Neural cell (in vitro differentiated cells): ENCODE measurements at regions not wholly inside any gene's neighbourhood (a gene's known extent, or its start where the extent isn't known, plus 50 kb on each side); places are given as distances from the start of the nearest gene placed in this dataset.

Experiments
- H2AFZ ChIP-seq: fragments of 200-600, 300-800 bp; sonication (generic), shearing (Covaris generic); 2 replicates; pipeline ENCODE4 v1.6.0; 2014; ENCODE audit warnings: low read depth, mild to moderate bottlenecking, antibody characterized with exemption, low read length, moderate library complexity
- H3F3A ChIP-seq: fragments of 200-600 bp; shearing (Covaris generic); 2 replicates; pipeline ENCODE4 v1.6.1; 2016; ENCODE audit warnings: mild to moderate bottlenecking, moderate library complexity, mixed read lengths, antibody characterized with exemption, low read length; ENCODE audit not compliant: insufficient read depth, poor library complexity, severe bottlenecking
- H3K27ac ChIP-seq: fragments of 200-600, 300-800 bp; sonication (generic), shearing (Covaris generic); 2 replicates; pipeline ENCODE4 v1.5.1; 2014; ENCODE audit warnings: mild to moderate bottlenecking, low read length, moderate library complexity
- H3K27me3 ChIP-seq: fragments of 300-800, 200-600 bp; sonication (generic), shearing (Covaris generic); 2 replicates; pipeline ENCODE4 v1.6.0; 2014; ENCODE audit warnings: mild to moderate bottlenecking, low read depth, low read length, moderate library complexity; ENCODE audit not compliant: insufficient read depth
- H3K36me3 ChIP-seq: fragments of 300-800, 200-600 bp; sonication (generic), shearing (Covaris generic); 2 replicates; pipeline ENCODE4 v1.5.1; 2014; ENCODE audit warnings: mild to moderate bottlenecking, antibody characterized with exemption, low read length, moderate library complexity; ENCODE audit not compliant: insufficient read depth
- H3K4me2 ChIP-seq: fragments of 300-800, 200-600 bp; sonication (generic), shearing (Covaris generic); 2 replicates; pipeline ENCODE4 v1.6.0; 2014; ENCODE audit warnings: mild to moderate bottlenecking, low read length
- H3K4me3 ChIP-seq: fragments of 300-800, 200-600 bp; sonication (generic), shearing (Covaris generic); 2 replicates; pipeline ENCODE4 v1.5.1; 2014; ENCODE audit warnings: mild to moderate bottlenecking, low read length, moderate library complexity
- H3K79me2 ChIP-seq: fragments of 200-600 bp; shearing (Covaris generic); replicated peaks from 2 replicates; pipeline ENCODE4 v1.6.0; 2014; ENCODE audit warnings: mild to moderate bottlenecking, low read length, moderate library complexity; ENCODE audit not compliant: insufficient read depth
- H3K9ac ChIP-seq: fragments of 300-800, 200-600 bp; sonication (generic), shearing (Covaris generic); 2 replicates; pipeline ENCODE4 v1.6.1; 2016; ENCODE audit warnings: mild to moderate bottlenecking, low read length, mixed read lengths
- H3K9me2 ChIP-seq: fragments of 200-600 bp; shearing (Covaris generic); 2 replicates; pipeline ENCODE4 v1.6.1; 2016; ENCODE audit warnings: mild to moderate bottlenecking, low read length, mixed read lengths; ENCODE audit not compliant: insufficient read depth
- H3K9me3 ChIP-seq: fragments of 200-600, 300-800 bp; sonication (generic), shearing (Covaris generic); 2 replicates; pipeline ENCODE4 v1.6.1; 2016; ENCODE audit warnings: mild to moderate bottlenecking, mixed run types, low read length, moderate library complexity, mixed read lengths
- H4K20me1 ChIP-seq: fragments of 200-600 bp; shearing (Covaris generic); 2 replicates; pipeline ENCODE4 v1.6.1; 2016; ENCODE audit warnings: mild to moderate bottlenecking, mixed run types; ENCODE audit not compliant: insufficient read depth
- EP300 ChIP-seq: fragments of 450-650 bp; conservative IDR thresholded peaks from 2 replicates; pipeline ENCODE4 v1.6.1; 2014; ENCODE audit warnings: antibody characterized with exemption, mild to moderate bottlenecking, moderate library complexity; ENCODE audit not compliant: poor library complexity, severe bottlenecking
- EZH2 ChIP-seq: fragments of 200-600, 300-800 bp; shearing (Covaris generic), sonication (generic); IDR thresholded peaks from 2 replicates; pipeline ENCODE4 v1.6.1; 2014; ENCODE audit warnings: antibody characterized with exemption, low read length, borderline replicate concordance, mild to moderate bottlenecking; ENCODE audit not compliant: insufficient read depth, poor library complexity, severe bottlenecking
- MXI1 ChIP-seq: fragments of 450-650 bp; conservative IDR thresholded peaks from 2 replicates; pipeline ENCODE4 v1.6.1; 2014; ENCODE audit warnings: antibody characterized with exemption, mild to moderate bottlenecking; ENCODE audit not compliant: poor library complexity, severe bottlenecking
- POLR2AphosphoS5 ChIP-seq: IDR thresholded peaks from 2 replicates; pipeline ENCODE4 v1.6.1; 2012
- RAD21 ChIP-seq: fragments of 450-650 bp; conservative IDR thresholded peaks from 2 replicates; pipeline ENCODE4 v1.6.1; 2014; ENCODE audit warnings: antibody characterized with exemption, mild to moderate bottlenecking, moderate library complexity
- SMC3 ChIP-seq: fragments of 450-650 bp; conservative IDR thresholded peaks from 2 replicates; pipeline ENCODE4 v1.6.1; 2014; ENCODE audit warnings: antibody characterized with exemption, mild to moderate bottlenecking, moderate library complexity; ENCODE audit not compliant: poor library complexity
- TAF1 ChIP-seq: IDR thresholded peaks from 2 replicates; pipeline ENCODE4 v1.6.1; 2012; ENCODE audit warnings: low read depth
- TF ChIP-seq, protein P1 (sequence below): IDR thresholded peaks from 2 replicates; pipeline ENCODE4 v1.6.1; 2012; ENCODE audit warnings: borderline replicate concordance
- TF ChIP-seq, protein P2 (sequence below): fragments of 450-650 bp; IDR thresholded peaks from 2 replicates; pipeline ENCODE4 v1.5.1; 2014; ENCODE audit warnings: antibody characterized with exemption, mild to moderate bottlenecking, moderate library complexity; ENCODE audit not compliant: poor library complexity, severe bottlenecking

DNA sequence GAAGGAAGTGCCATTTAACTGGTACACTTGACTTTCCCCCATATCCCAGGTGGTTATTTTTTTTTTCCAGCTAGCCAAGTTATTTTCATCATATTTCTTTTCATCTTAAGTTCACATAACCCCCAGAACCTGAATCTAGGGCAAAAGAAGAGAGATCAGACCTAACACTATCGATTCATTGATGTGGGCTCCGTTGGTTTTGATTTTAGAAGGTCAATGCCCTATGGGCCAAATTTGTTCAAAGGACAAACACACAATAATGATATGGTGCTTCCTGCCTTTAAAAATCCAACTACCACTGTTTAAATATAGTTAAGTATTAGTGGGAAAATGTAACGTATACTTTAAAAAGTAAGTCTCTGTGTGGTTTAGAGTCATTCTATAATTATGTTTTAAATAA lies 665.7 kb downstream of the ZNF674 start:
- no peak overlapping the region for H3K27ac ChIP-seq
- no peaks in the 10 kb centered on the region for H3K79me2 ChIP-seq
- no peaks in the 10 kb centered on the region for H3K9me2 ChIP-seq
- H3K9ac ChIP-seq = no peak overlapping the region
- H3K27me3 ChIP-seq = no peaks in the 10 kb centered on the region
- H3K4me2 ChIP-seq = no peak overlapping the region
- no peak overlapping the region for H3K4me3 ChIP-seq
- H3K36me3 ChIP-seq = no peaks in the 10 kb centered on the region
- H3F3A ChIP-seq = no peaks in the 10 kb centered on the region
- H3K9me3 ChIP-seq = no peaks in the 10 kb centered on the region
- TF ChIP-seq MXI1 = no peak
- no peak for TF ChIP-seq EZH2
- TF ChIP-seq EP300 = no peak
- TF ChIP-seq, protein P1, sequence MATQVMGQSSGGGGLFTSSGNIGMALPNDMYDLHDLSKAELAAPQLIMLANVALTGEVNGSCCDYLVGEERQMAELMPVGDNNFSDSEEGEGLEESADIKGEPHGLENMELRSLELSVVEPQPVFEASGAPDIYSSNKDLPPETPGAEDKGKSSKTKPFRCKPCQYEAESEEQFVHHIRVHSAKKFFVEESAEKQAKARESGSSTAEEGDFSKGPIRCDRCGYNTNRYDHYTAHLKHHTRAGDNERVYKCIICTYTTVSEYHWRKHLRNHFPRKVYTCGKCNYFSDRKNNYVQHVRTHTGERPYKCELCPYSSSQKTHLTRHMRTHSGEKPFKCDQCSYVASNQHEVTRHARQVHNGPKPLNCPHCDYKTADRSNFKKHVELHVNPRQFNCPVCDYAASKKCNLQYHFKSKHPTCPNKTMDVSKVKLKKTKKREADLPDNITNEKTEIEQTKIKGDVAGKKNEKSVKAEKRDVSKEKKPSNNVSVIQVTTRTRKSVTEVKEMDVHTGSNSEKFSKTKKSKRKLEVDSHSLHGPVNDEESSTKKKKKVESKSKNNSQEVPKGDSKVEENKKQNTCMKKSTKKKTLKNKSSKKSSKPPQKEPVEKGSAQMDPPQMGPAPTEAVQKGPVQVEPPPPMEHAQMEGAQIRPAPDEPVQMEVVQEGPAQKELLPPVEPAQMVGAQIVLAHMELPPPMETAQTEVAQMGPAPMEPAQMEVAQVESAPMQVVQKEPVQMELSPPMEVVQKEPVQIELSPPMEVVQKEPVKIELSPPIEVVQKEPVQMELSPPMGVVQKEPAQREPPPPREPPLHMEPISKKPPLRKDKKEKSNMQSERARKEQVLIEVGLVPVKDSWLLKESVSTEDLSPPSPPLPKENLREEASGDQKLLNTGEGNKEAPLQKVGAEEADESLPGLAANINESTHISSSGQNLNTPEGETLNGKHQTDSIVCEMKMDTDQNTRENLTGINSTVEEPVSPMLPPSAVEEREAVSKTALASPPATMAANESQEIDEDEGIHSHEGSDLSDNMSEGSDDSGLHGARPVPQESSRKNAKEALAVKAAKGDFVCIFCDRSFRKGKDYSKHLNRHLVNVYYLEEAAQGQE = no peak
- TF ChIP-seq TAF1 = no peak
- TF ChIP-seq, protein P2, sequence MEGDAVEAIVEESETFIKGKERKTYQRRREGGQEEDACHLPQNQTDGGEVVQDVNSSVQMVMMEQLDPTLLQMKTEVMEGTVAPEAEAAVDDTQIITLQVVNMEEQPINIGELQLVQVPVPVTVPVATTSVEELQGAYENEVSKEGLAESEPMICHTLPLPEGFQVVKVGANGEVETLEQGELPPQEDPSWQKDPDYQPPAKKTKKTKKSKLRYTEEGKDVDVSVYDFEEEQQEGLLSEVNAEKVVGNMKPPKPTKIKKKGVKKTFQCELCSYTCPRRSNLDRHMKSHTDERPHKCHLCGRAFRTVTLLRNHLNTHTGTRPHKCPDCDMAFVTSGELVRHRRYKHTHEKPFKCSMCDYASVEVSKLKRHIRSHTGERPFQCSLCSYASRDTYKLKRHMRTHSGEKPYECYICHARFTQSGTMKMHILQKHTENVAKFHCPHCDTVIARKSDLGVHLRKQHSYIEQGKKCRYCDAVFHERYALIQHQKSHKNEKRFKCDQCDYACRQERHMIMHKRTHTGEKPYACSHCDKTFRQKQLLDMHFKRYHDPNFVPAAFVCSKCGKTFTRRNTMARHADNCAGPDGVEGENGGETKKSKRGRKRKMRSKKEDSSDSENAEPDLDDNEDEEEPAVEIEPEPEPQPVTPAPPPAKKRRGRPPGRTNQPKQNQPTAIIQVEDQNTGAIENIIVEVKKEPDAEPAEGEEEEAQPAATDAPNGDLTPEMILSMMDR = no peak
- no peak for TF ChIP-seq POLR2AphosphoS5
- TF ChIP-seq SMC3 = no peak
- TF ChIP-seq RAD21 = no peak
- no peaks in the 10 kb centered on the region for H4K20me1 ChIP-seq
- no peak overlapping the region for H2AFZ ChIP-seq

- H3K27ac ChIP-seq = no peak overlapping the region
- H3K79me2 ChIP-seq = no peaks in the 10 kb centered on the region
- no peaks in the 10 kb centered on the region for H3K9me3 ChIP-seq
- no peaks in the 10 kb centered on the region for H4K20me1 ChIP-seq
- H3K36me3 ChIP-seq = no peaks in the 10 kb centered on the region
- H3K4me2 ChIP-seq = no peak overlapping the region
- no peak overlapping the region for H3K9ac ChIP-seq
- TF ChIP-seq MXI1 = no peak
- TF ChIP-seq, protein P2 = no peak
- TF ChIP-seq EP300 = no peak
- TF ChIP-seq EZH2 = no peak
- TF ChIP-seq SMC3 = no peak
- TF ChIP-seq, protein P1 = no peak
- TF ChIP-seq RAD21 = no peak
- no peak for TF ChIP-seq POLR2AphosphoS5
- TF ChIP-seq TAF1 = no peak
- H3K27me3 ChIP-seq = no peaks in the 10 kb centered on the region
- no peaks in the 10 kb centered on the region for H3F3A ChIP-seq
- H2AFZ ChIP-seq = no peak overlapping the region
- H3K4me3 ChIP-seq = no peak overlapping the region
- no peaks in the 10 kb centered on the region for H3K9me2 ChIP-seq
Observed at GRCh38 chrX:45876206-45876605, 669.0 kb downstream of the ZNF674 start.
